GM10248 (cell line): ENCODE measurements at regions not wholly inside any gene's neighbourhood (a gene's known extent, or its start where the extent isn't known, plus 50 kb on each side); places are given as distances from the start of the nearest gene placed in this dataset.

Experiments
- CTCF ChIA-PET: fragments of 300-600 bp; sonication (Branson Sonifier 250); formaldehyde crosslinking; extraction: SDS; loops from one replicate; lab custom pipeline; 2021; ENCODE audit warnings: antibody characterized with exemption; lab: Yijun Ruan, JAX
- POLR2A ChIA-PET: fragments of 350-650 bp; sonication (Branson Sonifier 250); formaldehyde crosslinking; extraction: SDS; loops from one replicate; lab custom pipeline; 2020; ENCODE audit warnings: antibody characterized with exemption; lab: Yijun Ruan, JAX
- DNase-seq: peaks from one replicate; pipeline ENCODE4 v3.0.0; 2012; ENCODE audit errors: extremely low spot score
- CTCF ChIP-seq: IDR thresholded peaks from 2 replicates; pipeline ENCODE4 v1.5.1; 2012; ENCODE audit warnings: mild to moderate bottlenecking, low read depth; ENCODE audit errors: extremely low read depth, missing control alignments, control extremely low read depth

- ChIA-PET POLR2A (no interaction called here), CTCF (no interaction called here)
- TF ChIP-seq CTCF, result no peak
- DNase-seq, result no peak
Measured at GRCh38 chr4:13833171-13833804, 205.8 kb upstream of the BOD1L1 start.

- POLR2A ChIA-PET, result no interaction called here
- TF ChIP-seq CTCF, result no peak
- DNase-seq, result no peak
- CTCF ChIA-PET, result no interaction called here
Measured at GRCh38 chr4:13836946-13837912, 209.7 kb upstream of the BOD1L1 start.

DNA sequence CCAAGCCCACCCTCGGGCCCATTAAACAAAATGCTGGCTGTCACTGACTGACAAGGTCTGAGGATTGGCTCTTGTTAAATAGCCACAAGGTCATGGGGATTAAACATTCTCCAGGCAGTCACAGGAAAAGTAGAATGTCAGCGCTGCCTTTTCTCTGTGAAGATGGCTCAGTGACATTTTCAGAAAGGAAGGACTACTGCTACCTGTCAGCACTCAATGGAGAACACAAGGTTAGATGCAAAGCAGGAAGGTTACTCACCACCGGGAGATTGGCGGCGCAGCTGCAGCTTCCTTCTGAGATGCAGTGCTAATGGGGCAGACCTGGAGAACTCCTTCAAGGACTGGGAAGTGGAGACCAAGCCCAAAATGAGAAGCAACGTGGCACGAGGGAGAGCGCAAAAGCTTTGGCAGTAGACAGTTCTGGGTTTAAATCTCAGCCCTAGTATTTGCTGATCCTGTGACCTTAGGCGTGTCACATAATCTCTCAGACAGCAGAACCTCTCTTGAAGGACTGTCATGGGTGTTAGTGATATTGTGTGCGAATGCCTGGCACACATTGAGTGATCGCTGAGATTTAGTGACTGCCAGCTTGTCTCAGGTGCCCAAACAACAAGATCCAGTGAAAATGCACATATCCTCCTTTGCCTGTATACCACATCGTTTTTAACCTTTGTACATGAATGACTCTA is 213.1 kb upstream of the BOD1L1 start:
- TF ChIP-seq CTCF, result no peak
- DNase-seq, result no peak
- CTCF ChIA-PET, result no interaction called here
- POLR2A ChIA-PET, result no interaction called here

DNA sequence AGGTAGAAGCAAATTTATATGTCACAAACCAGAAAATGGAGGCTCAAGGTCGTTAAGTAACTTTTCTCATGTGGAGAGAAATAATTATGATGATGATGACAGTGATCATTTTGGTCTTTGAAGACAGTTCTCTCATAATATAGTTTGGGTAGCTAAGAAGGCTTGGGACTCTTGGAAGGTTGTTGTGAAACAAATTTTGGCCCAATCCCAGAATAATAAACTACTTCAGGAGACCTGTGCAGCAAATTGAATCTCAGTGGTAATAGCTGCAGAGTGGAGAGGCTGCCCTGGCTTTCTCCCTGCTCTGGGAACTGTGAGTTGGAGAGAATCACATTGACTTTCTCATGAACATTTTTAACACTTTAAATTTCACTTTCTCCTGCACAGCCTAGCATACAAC is 217.2 kb upstream of the BOD1L1 start:
- TF ChIP-seq CTCF, result no peak
- CTCF ChIA-PET, result interaction anchor here (1.0 kb wide), 1 partner anchor 14 kb away, joined by 4 read pairs; no protein-coding TSS in a partner anchor
- no peak for DNase-seq
- POLR2A ChIA-PET, result no interaction called here

GRCh38 chr4:13849778-13850177 is 222.3 kb upstream of the BOD1L1 start:
- POLR2A ChIA-PET, result no interaction called here
- CTCF ChIA-PET, result no interaction called here
- TF ChIP-seq CTCF, result no peak
- no peak for DNase-seq
